ENCODE measurements at regions not wholly inside any gene's neighbourhood (a gene's known extent, or its start where the extent isn't known, plus 50 kb on each side); places are given as distances from the start of the nearest gene placed in this dataset.

DNA sequence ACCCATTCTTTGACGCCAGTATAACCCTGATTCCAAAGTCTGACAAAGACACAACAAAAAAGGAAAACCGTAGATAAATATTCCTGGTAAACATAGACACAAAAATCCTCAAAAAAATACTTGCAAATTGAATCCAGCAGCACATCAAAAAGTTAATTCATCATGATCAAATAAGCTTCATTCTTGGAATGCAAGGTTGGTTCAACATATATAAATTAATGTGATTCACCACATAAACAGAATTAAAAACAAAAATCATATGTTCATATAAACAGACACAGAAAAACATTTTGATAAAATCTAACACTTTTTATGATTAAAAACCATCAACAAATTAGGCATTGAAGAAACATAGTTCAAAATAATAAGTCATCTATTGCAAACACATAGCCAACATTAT, 324.2 kb upstream of the TRPC7 start:
- DNase-seq (ENCODE audit: low read depth in 3 of 3), result no peak

DNA sequence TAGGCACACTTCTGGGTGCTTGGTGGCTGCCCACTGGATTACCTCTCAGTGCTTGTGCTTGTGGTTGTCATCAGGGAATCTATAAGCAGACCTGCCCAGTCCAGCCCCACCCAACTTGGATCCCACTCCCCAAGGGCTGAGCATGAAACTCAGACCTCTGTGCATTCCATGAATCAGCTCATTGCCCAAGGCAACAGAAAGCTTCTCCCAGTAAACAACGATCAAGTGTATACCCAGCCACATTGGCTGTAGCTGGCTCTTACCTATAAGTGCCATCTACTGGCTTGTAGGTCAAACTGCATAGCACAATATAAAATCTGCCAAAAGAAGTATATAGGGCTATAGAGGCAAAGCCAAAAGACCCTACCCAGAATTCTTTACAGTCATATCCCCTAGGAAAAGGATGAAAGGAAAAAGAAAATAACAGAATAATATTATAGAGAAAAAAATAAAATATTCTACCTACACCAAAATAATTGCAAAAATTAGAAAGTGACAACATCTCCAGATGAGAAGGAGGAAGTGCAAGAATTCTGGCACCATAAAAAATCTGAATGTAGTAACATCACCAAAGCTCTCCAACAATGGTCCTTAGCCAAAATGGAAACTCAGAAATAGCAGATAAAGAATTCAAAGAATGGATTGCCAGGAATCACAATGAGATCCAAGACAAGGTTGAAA, 321.0 kb upstream of the TRPC7 start:
- no peak for DNase-seq (ENCODE audit: low read depth in 3 of 3)

- no peak for DNase-seq (ENCODE audit: low read depth in 3 of 3)
Measured at GRCh38 chr5:136682986-136683385, 317.6 kb upstream of the TRPC7 start.

DNA sequence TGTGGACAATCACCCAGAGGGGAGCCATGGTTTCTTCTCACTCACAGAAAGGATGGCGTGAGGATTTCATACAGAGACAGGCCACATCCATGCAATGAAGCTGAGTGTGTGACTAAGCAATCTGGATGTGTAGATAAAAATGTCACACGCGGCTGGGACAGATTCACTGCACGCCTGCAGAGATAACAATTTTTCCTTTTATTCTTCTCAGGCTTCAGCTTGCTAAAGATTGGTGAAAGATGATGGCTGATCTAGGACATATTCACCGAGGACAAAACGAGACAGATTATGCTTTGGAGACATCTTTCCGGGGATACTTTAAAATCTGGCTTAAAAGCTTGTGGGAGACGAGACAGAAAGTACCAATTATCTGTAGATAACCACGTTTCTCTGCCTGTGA, 313.9 kb upstream of the TRPC7 start:
- DNase-seq (ENCODE audit: low read depth in 3 of 3), result no peak

DNA sequence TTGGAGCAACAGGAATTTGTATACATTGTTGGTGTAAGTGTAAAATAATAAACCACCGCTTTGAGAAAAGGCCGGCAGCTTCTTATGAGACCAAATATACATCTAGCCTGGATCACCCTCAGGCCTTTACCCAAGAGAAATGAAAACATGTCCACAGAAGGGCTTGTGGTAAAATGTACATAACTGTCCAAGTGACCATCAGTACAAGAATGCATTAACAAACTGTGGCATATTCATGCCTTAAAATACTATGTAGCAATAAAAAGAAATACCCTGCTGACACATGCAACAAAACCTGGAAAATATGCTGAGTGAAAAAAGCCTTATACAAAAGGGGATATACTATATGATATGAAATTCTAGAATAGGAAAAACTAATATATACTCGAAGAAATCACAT, 311.9 kb upstream of the TRPC7 start:
- DNase-seq (ENCODE audit: low read depth in 3 of 3), result no peak

GRCh38 chr5:136676685-136677084, 311.3 kb upstream of the TRPC7 start:
- DNase-seq (ENCODE audit: low read depth in 3 of 3), result no peak

- DNase-seq (ENCODE audit: low read depth in 3 of 3), result no peak
Measured at GRCh38 chr5:136675769-136676168, 310.4 kb upstream of the TRPC7 start.

DNA sequence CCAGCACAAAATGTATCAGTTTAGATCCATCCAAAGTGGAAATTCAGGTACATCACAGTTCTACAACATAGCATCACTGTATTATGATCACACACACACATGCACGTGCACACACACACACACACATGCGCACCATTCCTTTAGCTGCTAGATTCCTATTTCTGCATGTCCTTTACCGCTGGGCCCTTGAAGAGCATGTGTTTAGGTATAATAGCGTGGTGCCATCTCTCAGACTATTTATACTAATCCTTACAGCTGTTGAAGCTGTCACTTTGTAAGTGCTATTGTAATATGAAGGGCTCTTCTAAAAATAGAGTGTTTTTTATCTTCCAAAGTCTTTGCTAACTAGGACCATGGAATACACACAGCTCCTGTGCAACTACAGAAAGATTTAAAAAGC, 308.8 kb upstream of the TRPC7 start:
- no peak for DNase-seq (ENCODE audit: low read depth in 3 of 3)

DNA sequence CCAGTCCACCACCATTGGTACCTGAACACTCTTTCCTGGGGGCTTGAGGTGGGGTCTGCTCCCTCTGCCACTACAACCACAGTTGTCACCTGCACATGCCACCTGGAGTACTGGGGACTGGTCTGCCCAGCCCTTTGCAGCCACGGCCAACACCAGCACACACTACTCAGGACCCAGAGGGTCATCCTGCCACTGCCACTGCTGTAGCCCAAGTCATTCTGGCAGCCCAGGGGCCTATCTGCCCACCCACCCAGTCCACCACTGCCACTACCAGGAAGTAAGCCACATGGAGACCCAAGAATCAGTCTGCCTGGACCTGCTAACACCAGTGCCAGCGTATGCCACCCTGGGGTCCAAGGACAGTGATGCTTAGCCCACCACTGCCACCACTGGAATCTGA, 302.4 kb upstream of the TRPC7 start:
- DNase-seq (ENCODE audit: low read depth in 3 of 3), result no peak

- DNase-seq (ENCODE audit: low read depth in 3 of 3), result no peak
Measured at GRCh38 chr5:136666970-136667620, 301.8 kb upstream of the TRPC7 start.

- no peak for DNase-seq (ENCODE audit: low read depth in 3 of 3)
Measured at GRCh38 chr5:136665331-136665730, 300.0 kb upstream of the TRPC7 start.

DNA sequence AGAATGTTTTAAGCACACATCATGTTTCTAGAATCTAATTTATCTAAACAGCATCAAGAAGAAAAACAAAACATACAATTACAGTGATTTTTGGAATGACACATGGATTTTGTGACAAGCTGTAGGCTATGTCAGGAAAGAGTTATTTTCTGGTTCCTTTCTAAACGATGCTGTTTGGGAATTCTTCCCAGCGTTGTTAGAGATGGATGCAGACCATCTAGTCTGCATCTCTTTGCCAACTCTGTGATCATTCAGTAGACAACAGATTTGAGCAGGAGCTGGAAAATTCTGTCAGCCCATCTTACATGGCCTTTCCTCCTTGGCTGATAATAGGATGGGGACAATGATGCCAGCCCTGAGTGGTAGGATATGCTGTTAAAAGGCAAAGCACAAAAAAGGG, 295.7 kb upstream of the TRPC7 start:
- DNase-seq (ENCODE audit: low read depth in 3 of 3), result no peak

DNA sequence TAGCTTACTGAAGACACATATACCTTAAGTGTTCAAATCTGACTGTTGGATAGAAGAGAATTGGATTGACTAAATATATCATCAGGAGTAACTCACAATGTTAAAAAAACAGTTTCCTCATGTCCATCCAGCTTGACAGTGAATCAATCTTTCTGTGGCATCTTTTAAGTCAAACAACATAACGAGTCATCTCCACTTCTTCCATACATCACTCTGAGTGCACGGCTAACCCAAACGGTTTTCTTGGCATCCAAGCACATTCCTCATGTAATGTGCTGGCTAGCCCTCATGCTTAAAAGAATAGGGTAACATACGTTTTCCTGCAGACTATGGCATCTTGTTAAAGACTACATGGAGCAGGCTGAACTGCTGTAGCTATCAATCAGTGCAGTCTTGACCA, 291.5 kb upstream of the TRPC7 start:
- no peak for DNase-seq (ENCODE audit: low read depth in 3 of 3)

DNA sequence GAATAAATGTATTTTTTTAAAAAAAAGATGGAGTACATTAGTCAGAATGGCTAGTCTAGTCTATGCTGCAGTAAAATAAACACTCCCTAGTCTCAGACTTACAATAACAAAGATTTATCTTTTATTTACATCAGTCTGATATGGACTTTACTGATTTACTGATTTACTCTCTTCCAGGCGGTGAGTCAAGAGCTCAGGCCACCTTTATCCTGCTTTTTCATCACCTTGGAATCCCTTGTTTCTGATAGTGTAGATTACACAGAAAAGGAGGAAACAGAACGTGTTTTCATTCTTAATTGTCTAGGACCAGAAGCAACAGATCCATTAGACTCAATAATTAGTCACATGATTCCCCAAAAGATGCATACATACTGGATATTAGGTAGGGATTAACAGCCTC, 290.1 kb upstream of the TRPC7 start:
- DNase-seq (ENCODE audit: low read depth in 3 of 3), result no peak

- DNase-seq (ENCODE audit: low read depth in 3 of 3), result no peak
Measured at GRCh38 chr5:136646915-136647314, 281.6 kb upstream of the TRPC7 start.

DNA sequence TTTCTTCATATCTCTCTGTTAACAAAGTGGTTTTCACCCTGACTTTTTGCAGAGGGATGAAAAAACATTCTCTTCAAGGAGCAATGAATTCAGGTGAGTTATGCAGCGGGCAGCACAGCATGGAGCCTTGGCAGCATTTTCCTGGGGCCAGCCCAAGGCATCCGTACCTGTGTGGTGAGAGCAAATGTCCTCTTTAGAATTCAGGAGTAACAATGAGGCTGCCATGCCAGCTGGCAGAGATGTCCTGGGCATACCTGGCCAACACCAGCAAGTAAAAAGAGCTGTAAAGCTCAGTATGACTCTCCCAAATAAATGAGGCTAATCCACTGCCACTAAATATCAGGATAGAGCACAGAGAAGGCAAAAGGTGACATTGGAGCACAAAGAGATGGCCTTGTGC, 277.6 kb upstream of the TRPC7 start:
- DNase-seq (ENCODE audit: low read depth in 3 of 3), result no peak

- DNase-seq (ENCODE audit: low read depth in 3 of 3), result no peak
Measured at GRCh38 chr5:136639616-136640015, 274.3 kb upstream of the TRPC7 start.

DNA sequence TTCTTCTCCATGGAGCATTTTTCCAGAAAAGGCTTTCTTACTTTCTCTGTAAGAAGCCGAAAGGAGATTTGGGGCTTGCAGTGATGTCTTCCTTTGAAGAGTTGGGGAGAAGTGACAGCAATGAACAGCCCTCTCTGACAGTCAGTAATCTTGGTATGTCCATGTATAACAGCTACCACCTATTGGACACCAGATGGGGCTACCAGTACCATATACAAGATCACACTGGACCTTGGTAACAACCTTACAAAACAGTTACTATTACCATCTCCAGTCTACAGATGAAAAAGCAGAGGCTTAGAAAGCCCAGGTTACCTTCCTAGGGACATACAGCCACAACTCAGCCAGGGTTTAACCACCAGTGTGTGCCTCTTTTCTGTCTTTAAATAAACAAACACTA, 272.7 kb upstream of the TRPC7 start:
- no peak for DNase-seq (ENCODE audit: low read depth in 3 of 3)

GRCh38 chr5:136636001-136636400, 270.7 kb upstream of the TRPC7 start:
- DNase-seq (ENCODE audit: low read depth in 3 of 3), result no peak

DNA sequence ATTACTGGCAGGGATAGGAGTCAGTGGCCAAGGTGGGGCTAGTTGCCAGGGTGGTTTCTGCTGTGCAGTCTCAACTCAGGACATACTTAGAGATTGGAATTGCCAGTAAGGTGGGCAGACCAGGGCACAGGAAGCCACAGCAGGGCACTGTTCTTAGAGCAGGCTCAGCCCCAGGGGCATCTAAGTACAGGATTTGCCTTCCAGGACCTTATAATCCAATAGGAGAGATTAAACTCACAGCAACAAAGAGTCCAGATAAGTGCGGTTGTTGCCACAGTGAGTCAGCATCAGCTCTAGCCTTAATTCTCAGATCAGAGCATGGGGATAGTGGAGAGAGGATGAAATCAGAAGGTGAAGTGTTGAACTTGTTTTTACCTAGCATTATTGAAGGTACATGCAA, 265.8 kb upstream of the TRPC7 start:
- no peak for DNase-seq (ENCODE audit: low read depth in 3 of 3)

- no peak for DNase-seq (ENCODE audit: low read depth in 3 of 3)
Measured at GRCh38 chr5:136629125-136629792, 263.9 kb upstream of the TRPC7 start.

DNA sequence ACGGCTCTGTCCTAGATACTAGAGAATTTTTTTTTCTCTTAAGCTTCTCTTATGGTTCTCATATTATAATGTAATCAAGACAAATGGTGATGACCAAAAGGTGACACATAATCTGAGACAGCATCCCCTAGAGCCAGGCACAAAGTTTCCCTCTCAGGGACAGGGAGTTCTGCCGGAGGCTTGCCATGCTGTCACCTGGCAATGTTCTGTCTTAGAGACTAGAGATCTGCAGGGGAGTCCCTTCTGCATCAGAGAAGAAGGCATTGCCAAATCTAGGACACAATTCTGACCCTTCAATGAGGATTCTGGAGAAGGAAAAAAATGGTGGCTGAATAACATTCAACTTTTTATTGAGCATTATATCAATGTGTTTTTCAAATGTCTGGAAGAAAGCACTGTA, 261.2 kb upstream of the TRPC7 start:
- no peak for DNase-seq (ENCODE audit: low read depth in 3 of 3)

DNA sequence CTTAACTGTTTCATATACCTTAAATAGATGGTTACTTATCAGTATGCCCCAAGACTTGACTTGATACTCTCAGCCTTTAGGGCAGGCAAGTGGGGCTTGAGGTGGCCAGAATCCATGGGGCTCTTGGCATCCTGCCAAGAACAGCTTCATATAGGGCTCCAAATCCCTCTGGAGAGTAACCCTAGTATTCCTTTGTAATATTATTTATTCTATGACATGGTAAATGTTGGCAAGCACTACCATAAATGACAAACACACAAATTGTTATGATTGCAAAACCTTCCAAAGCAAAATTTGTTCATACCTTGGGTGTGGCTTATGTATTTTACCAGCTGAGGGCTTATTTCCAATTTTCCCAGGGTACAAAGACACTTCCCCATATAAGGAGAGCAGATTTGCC, 257.4 kb upstream of the TRPC7 start:
- DNase-seq (ENCODE audit: low read depth in 3 of 3), result no peak
